ENCODE measurements at regions not wholly inside any gene's neighbourhood (a gene's known extent, or its start where the extent isn't known, plus 50 kb on each side); places are given as distances from the start of the nearest gene placed in this dataset.

DNA sequence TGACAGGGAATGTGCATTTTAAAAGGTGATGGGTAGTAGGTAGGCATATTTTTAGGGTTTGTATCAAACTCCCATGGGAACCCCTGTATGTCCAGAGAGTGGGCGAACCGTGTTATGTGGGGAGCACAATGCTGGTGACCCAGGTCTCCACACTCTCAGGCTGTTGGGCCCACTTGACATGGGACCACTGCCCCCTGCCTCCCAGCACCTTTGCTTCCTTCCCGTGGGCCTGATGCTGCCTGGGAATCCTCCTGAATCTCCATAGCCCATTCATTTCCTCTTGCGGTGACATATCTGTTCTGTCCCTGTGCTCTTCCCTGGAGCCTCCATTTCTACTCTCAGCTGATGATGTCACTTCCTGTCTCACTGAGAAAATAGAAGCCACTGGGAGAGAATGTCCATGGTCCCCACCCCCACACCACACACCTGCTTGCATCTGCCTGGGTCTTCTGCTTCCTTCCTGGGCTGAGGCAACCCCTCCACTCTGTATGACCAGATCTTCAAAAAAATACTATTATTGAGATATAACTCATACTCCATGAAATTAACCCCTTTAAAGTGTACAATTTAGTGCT, 55.8 kb upstream of the THY1 start:
- no peak for DNase-seq (ENCODE audit: low read depth in 4 of 4, low spot score in 2 of 4)

GRCh38 chr11:119476666-119477331, 53.8 kb upstream of the THY1 start:
- no peak for DNase-seq (ENCODE audit: low read depth in 4 of 4, low spot score in 2 of 4)

DNA sequence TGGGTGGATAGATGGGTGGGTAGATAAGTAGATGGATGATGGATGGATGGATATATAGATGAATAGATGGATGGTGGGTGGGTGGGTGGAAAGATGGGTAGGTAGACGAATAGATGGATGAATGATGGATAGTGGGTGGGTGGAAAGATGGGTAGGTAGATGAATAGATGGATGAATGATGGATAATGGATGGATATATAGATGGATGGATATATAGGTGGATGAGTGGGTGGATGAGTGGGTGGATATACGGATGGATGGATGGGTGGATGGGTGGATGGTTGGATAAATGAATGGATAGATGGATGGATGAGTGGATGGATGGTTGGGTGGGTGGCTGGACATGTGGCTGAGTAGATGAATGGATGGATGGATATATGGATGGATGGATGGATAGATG, 53.1 kb upstream of the THY1 start:
- no peak for DNase-seq (ENCODE audit: low read depth in 4 of 4, low spot score in 2 of 4)

GRCh38 chr11:119474682-119475596, 52.0 kb upstream of the THY1 start:
- peak in 3 of 4 donors; percentile 32 to 69 (median 34) for DNase-seq (ENCODE audit: low read depth in 4 of 4, low spot score in 2 of 4)

DNA sequence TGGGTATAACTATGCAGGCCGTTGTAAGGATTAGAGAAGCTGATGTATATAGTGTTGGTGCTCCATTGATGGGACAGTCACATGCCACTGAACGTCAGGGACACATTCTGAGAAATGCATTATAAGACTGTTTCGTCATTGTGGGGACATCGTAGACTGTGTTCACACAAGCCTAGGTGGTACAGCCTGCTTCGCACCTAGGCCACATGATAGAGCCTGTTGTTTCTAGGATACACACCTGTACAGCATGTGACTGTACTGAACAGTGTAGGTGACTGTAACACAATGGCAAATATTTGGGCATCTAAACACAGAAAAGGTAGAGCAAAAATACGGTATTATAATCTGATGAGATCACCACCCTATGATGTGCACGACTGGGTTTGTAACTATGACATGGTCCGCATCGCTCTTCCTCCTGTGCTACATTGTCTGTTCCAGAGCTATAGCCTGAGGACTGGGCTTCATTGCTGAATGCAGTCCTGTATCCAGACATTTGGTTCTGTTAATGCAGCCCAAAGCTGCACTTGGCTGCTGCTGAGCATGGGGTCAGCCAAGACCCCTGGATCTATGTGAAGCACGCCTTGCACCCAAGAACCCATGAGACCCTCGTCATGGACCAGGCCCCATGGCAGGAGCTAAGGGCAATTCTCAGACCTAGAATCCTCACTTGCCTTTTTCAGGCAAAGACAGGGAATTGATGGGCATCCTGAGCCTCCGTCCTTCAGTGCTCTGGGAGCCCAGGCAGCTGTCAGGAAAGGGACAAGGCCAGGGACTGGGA, 51.1 kb upstream of the THY1 start:
- no peak for DNase-seq (ENCODE audit: low read depth in 4 of 4, low spot score in 2 of 4)

DNA sequence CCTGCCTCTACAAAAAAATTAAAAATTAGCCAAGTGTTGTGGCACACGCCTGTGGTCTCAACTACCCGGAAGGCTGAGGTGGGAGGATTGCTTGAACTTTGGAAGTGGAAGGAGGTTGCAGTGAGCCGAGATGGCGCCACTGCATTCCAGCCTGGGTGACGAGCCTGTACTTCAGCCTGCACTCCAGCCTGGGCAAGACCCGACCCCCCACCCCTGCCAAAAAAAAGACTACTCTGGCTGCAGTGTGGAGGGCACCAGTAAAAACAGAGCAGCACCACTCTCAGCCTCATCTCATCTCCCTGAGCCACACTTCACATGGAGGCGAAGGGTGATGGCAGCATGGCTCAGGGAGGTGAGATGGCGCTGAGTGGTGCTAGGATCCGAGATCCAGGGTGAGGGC, 50.3 kb upstream of the THY1 start:
- DNase-seq (ENCODE audit: low read depth in 4 of 4, low spot score in 2 of 4) = no peak

GRCh38 chr11:119472856-119473222, 49.9 kb upstream of the THY1 start:
- no peak for DNase-seq (ENCODE audit: low read depth in 4 of 4, low spot score in 2 of 4)

Data from left renal cortex interstitium (tissue), 4 donors.